ENCODE measurements at regions not wholly inside any gene's neighbourhood (a gene's known extent, or its start where the extent isn't known, plus 50 kb on each side); places are given as distances from the start of the nearest gene placed in this dataset.

- TF ChIP-seq POLR2A (IDR thresholded peaks at IDR 0.05) (no peak), CTCF (IDR thresholded peaks at IDR 0.05) (no peak), POLR2AphosphoS5 (IDR thresholded peaks at IDR 0.05) (no peak), EP300 (IDR thresholded peaks at IDR 0.05) (no peak)
Observed at GRCh38 chr16:5207001-5207523, 109.5 kb upstream of the EEF2KMT start.
